GM19468 (cell line): ENCODE measurements at regions not wholly inside any gene's neighbourhood (a gene's known extent, or its start where the extent isn't known, plus 50 kb on each side); places are given as distances from the start of the nearest gene placed in this dataset.
A peak's percentile ranks its signal among the peaks of the same experiment; 100 is the strongest.

Source experiments
- ATAC-seq: cut with Tn5 transposase; IDR thresholded peaks from one replicate; pipeline ENCODE4 v1.9.1; 2021; ENCODE audit warnings: mild to moderate bottlenecking, moderate library complexity, moderate number of reproducible peaks; ENCODE audit not compliant: unreplicated experiment; ENCODE audit errors: extremely low read depth

- no peak for ATAC-seq
Observed at GRCh38 chr10:105840288-105840770, 1199.2 kb downstream of the SORCS3 start.

DNA sequence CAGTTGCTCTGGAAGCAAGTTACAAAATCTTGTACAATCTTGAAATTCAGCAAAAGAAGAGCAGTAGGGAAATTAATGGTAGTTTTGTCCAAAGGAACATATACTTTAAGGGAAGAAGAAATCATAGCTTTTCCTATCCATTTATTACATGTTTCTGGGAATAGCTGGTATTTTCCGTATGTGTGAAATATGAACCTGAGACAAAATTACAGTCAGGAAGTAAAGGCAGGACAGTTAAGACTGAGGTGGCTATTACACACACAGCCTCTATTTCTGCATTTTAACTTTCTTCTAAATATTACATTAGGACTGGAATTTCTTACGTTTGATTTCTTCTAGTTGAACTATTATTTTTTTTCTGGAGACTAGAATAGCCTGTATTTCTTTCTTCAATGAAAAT lies 1197.3 kb downstream of the SORCS3 start:
- no peak for ATAC-seq

DNA sequence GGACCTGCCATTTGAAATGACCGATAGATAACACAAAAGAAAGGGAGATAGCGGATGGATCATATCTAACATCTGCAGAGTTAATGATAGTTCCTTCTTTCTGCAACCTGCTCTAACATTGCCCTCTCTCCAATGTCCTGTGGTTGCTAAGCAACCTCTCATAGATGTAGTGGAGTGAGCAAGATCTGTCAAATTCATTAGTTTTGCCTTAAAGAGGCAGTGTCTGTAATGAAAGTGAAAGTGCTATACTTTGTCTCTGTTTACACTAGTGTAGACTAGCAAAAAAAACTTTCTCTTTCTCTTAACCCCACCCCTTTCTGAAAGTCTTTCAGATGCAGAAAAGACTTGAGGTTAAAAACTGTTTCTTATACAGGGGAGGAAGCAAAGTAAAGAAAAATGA lies 1196.9 kb downstream of the SORCS3 start:
- peak; percentile 73 for ATAC-seq

GRCh38 chr10:105834261-105835059 lies 1193.4 kb downstream of the SORCS3 start:
- no peak for ATAC-seq

DNA sequence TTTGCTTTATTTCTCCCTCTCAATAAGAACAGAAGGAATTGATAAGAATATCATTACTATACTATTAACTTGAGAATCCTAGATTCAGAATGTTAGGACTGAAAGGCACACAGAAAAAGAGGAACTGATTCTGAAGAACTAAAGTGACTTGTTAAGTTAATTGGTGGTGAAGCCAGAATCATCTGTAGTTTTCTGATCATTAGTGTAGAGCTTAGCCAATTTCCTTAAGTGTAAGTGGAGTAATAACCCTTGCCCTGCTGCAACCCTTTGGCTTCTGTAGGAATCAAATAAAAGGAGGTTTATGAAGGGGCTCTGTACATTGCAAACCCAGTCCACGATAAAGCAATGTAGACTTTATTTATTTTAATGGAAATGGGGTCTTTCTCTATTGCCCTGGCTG lies 1186.0 kb downstream of the SORCS3 start:
- no peak for ATAC-seq

DNA sequence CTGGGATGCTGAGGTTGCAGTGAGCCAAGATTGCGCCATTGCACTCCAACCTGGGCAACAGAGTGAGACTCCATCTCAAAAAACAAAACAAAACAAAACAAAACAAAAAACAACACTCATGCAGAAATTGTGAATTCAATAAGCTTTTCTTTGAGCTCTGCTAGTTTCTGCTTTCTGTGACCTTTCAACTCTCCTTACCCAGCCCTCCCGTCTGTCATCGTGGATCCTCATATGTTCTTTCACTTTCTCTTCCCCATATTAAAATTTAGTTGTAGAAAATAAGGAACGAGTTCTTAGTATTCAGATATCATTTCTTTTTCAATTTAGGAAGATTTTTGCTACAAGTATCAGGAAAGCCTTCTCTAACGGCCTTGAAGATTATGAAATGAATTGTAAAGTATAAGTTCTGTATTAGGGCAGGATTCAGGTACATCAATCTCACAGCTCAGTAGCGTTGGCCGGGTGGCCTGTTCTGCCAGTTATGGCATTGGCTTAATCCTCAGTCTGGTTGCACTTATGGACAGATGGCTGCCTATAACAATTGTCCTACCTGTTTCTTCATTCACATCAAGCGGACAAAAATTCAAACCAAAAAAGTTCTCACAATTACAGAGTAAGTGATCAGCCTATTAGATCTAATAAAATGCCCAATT lies 1167.0 kb downstream of the SORCS3 start:
- no peak for ATAC-seq

DNA sequence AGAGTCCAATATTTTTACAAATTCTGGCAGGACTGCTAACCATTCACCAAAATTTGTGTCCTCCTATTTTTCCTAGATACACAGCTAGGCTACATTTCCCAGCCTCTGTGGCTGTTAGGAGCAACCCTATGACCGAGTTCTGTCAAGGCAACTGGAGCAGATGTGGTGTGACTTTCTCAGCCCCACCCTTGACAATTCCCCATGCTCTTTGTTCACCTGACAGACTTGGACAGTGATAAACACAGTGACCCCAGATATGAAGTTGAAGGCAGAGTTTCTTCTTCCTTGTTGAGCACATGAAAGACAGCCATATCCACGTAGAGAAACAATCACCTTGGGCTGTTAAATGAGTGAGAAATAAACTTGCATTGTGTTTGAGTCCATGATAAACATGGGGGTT lies 1162.1 kb downstream of the SORCS3 start:
- ATAC-seq: no peak

DNA sequence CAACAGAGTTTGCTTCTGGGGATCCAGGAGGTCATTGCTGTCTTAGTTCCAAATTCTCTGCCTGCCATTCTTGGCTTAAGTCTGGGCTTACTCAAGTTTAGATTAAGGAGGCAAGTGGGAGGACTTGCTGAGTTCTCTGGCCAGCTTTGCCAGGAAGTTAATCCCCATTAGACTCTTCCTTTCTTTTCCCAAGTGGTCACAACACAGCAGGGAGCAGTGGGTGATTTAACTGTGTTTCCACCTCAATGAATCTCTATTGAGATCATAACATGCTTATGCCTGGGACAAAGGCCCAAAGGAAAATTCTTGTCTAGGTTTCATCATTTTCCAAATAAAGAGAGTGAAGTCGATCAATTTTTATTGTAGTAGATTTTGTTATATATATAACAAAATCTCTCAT lies 1159.6 kb downstream of the SORCS3 start:
- ATAC-seq: no peak

- no peak for ATAC-seq
Observed at GRCh38 chr10:105798328-105798889, 1157.3 kb downstream of the SORCS3 start.

DNA sequence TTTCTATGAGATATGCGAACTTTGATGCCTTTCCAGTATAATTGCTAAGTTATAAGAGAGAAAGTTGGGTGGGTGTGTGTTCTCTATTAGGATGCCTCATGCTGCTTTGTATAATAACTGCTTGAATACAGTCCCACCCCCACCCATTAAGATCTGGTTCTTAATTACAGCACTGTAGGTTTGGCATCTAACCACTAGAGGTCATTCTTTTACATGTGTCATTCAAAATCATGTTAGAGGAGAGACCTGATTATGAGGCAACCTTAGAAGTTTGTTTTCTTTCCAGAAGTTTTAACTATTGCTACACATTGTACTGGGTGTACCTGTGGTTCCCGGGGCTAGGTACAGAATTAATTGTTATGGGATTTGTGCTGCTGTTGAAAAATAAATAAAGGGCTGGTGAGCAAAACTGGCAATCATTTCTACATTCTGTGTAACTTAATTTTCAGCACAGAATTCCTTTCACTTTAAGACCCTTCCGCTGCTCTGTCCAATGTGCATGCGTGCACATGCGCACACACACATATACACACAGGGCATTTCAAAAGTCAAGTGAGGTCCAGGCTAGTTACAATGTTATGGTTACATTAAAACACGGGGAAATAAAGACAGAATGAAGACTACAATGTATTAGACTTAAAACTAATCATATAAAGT lies 1156.3 kb downstream of the SORCS3 start:
- no peak for ATAC-seq

DNA sequence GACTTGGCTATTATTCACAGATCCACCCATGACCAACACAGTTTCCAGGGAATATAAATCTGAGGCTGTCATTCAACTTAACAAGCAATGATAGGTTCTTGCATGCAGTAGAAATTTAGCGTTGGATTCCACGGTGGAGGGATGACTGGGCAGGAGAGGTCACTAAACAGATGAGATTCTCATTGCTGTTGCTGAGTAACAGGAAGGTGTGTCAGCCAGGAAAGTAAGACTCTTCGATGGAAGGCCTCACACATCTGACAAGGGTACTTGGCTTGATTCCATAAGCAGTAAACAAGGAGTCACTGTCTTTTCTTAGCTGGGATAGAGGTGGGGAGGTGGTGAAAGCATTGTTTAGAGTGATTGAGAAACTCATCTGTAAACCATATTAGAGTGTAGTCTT lies 1152.0 kb downstream of the SORCS3 start:
- ATAC-seq: no peak

DNA sequence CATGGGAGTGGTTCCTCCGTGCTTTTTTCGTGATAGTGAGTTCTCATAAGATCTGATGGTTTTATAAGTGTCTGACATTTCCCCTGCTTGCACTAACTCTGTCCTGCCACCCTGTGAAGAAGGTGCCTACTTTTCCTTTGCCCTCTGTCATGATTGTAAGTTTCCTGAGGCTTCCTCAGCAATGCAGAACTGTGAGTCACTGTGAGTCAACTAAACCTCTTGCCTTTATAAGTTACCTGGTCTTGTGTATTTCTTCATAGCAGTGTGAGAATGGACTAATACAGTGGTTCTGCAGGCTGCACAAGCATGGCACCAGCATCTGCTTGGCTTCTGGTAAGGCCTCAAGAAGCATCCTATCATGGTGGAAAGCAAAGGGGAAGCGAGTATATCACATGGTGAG lies 1144.6 kb downstream of the SORCS3 start:
- ATAC-seq: no peak

DNA sequence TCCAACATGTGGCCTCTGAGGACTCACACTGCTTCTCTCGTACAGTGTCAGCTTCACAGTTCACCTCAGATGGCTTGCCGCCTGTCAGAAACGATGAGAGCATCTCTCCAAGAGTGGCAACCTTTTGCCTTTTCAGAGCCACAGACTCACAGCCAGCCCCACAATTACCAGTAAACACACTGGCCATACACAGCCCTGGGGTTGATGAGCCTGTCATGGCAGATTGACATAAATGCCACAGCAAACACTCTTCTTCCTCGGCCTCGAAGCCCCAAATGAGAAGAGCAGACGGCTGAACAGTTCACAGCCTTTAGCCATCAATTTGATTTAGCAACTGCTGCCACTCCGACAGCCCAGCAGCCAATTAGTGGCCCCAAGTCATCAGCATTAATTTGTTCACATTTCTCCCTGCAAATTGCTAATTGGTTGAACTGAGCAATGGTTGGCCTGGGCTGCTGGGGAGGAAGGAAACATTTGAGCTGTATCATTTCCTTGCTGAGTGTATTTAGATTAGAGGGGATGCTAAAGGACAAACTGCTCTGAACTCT lies 1142.9 kb downstream of the SORCS3 start:
- ATAC-seq: no peak

- no peak for ATAC-seq
Observed at GRCh38 chr10:105774881-105775280, 1133.8 kb downstream of the SORCS3 start.

DNA sequence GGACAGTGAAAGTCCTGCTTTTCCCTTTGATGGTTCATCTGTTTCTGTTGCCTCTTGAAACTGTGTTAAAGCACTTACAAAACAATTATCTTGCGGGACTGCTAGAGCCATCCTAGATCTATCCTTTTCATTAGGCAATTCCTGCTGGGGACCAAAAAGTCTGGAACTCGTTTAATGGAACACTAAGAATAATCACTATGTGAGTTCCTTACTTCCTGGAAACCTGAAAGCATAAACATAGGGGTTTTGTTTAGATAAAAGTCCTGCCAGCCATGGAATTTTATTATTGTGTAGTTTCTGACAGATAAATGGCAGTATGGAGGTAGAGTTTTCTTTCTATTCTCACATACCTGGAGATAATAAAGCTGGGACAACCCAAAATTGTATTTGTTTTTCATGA lies 1133.3 kb downstream of the SORCS3 start:
- no peak for ATAC-seq

DNA sequence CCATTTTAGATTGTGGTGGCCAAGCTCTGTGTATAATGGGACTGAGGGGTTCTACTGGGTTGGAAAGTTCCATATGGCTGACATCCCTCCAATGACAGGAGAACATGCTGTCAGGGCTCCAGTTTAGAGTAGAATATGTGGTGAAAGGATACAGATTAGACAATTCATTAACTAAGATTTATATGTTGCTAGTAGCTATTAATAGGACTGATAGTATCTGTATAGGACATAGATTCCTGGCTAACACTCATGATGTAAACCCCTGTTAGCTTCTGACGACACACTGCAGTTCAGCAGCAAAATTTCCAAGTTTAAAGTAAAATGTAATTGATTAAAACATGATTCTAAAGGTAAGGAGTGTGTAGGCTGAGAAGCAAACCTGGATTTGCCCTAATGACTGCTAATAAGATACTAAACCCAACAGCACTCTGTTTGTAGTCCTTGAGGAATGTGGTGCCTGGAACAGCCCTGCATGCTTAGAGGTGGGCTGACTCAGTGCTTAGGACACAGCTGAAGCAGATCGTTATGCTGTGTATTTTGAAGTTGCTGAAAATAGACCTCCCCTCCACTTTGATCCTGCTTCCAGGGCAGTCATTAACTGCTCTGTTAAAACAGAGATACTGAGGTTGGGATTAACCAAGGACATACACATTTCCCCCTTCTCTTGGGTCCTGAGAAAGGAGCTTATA lies 1129.6 kb downstream of the SORCS3 start:
- no peak for ATAC-seq

DNA sequence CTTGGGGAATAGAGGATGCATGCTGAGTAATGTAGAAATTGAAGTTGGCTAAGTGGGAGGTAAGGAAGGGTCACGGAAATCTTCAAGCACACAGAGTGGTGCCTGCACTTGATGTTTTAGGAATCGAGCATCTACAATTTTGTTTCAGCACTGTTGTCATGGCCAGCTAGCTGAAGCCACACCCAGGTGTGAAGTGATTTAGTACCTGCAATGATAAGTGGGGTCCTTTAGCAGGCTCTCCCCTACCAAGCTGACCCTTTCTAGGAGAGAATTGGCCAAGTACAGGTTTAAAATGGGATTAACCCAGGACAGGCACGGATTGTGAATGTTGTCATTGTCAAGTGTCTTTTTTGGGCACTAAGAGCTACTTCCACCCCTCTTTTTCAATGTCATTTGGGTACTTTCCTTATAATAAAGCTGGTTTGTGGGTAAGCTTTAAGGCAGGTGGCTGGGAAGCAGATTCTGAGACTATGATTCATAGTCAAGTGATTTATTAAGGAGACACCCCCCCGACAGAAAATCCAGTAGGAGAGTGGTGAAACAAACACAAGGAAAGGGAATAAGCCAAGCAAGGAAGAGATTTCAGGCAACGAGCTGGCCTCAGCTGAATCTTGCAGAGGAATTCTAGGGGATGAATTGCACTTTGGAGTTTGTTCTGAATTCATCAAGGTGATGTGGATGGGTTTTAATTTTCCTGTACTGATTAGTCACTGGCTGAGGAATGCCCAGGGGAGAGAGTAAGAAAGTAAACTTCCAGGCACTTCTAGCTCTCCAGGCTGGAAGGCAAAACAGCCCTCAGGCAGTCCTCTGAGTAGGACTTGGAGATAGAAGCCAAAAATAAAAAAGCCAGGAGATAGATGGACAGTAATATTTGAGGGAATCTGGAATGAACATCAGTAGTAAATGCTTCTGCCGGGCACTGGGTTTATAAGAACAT lies 1128.4 kb downstream of the SORCS3 start:
- no peak for ATAC-seq

DNA sequence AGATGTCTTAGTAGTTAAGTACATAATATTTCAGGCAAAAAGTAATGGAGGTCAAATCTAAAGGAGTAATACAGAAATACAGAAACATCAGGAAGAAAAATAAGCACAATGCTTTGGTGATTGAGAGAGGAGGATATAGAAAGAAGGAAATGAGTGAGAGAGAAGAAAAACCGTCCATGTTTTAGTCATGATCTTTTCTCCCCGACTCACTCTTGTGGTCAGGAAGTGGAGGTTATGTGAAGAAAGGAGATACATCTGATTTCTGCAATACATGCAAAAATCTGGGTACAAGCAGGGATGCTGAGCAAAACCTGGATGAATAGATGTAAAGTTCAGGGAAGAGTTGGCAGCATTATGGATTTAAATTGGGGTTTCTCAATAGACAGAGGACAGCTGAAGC lies 1122.5 kb downstream of the SORCS3 start:
- no peak for ATAC-seq
